ENCODE measurements at regions not wholly inside any gene's neighbourhood (a gene's known extent, or its start where the extent isn't known, plus 50 kb on each side); places are given as distances from the start of the nearest gene placed in this dataset.
"Not testable (repeated sequence)": the region's sequence is repeated elsewhere in the genome, so short reads cannot be mapped to it uniquely, and the experiment has no call there.

DNA sequence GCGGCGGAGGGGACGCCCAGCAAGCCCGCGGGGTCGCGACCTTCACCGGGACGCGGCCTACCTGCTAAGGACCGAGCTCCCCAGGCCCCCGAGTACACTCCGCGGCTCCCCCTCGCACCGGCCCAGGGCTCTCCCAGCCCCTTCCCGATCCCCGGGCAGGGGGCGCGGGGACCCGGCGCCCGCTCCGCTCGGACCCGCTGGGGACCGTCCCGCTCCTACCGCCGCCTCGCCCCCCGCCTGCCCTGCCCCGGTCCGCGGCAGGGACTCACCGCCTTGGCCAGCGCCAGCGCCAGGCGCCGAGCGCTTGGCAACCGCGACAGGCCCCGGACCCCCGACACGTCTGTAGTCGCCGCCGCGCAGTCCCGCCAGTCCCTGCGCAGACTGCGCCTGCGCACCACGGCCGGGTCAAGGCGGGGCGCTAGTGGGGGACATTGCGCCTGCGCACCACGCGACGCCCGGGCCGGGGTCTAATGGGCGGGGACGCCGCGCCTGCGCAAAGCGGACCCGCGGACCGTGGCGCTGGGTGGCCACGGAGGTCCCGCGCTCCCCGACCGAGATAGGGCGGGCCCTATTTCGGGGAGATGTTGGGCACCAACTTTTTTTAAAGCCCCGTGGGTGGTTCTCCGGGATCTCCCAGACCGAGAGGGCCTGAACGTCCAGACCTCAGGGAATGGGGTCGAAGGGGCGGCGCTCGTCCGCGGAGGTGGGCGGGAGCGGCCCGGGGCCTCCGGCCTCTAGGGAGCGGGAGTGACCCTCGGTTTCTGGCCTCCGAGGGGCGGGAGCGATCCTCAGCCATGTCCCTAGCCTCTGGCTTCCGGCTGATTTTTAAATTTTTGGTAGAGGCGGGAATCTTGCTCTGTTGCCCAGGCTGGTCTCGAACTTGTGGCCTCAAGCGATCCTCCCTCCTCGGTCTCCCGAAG, 81.8 kb upstream of the TNK2 start:
- H3F3A ChIP-seq (ENCODE audit: control insufficient read depth, insufficient read depth); H3K36me3 ChIP-seq (ENCODE audit: control insufficient read depth, low read length); H4K20me1 ChIP-seq (ENCODE audit: control insufficient read depth, insufficient read depth, low read depth, low read length); H3K9me3 ChIP-seq (ENCODE audit: control insufficient read depth, insufficient read depth, low read length); H3K27ac ChIP-seq (ENCODE audit: low read depth, low read length); H3K79me2 ChIP-seq (ENCODE audit: control insufficient read depth, low read length); H3K4me1 ChIP-seq (ENCODE audit: control insufficient read depth, low read length); H3K9me2 ChIP-seq (replicated peaks; ENCODE audit: control insufficient read depth, low read length); H3K27me3 ChIP-seq (ENCODE audit: control insufficient read depth, low read length): not testable (repeated sequence)
- H3K4me3 ChIP-seq (ENCODE audit: low read length): peak overlapping the region; percentile 80
- peak overlapping the region; percentile 70 for H3K4me2 ChIP-seq (ENCODE audit: low read length)

DNA sequence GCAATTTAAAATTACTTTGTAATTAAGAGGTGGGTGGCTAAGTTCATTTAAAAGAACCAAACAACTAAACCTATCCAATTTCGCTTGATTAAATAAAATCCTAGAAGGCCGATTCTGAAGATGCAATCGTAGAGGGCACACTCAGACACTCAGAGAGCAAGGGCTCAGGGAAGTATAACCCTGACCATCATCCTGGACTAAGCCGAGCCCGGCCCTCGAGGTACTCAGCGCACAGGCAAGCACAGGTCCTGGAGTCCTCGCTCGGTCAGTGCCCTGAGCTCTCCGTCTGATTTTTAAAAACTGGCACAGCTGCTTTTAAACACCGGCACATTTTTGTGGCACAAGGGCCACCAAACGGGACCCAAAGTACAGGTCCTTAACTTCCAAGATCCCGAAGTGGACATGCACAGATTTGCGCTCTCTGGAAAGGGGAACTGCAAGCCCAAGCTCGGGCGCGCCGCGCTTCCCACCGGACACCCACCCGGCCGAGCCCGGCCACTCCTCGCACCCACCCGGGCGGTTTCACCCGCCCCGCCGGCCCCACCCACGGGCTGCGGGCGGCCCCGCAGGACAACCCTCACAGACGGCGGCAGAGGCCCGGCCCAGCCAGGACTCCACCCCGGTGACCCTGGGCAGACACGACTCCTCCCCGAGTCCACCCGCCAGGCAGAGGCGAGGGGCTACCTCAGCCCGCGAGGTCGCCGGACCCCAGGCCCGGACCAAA, 81.0 kb upstream of the TNK2 start:
- not testable (repeated sequence) for H4K20me1 ChIP-seq (ENCODE audit: control insufficient read depth, insufficient read depth, low read depth, low read length); H3F3A ChIP-seq (ENCODE audit: control insufficient read depth, insufficient read depth); H3K9me3 ChIP-seq (ENCODE audit: control insufficient read depth, insufficient read depth, low read length); H3K27ac ChIP-seq (ENCODE audit: low read depth, low read length); H3K27me3 ChIP-seq (ENCODE audit: control insufficient read depth, low read length); H3K9me2 ChIP-seq (replicated peaks; ENCODE audit: control insufficient read depth, low read length); H3K79me2 ChIP-seq (ENCODE audit: control insufficient read depth, low read length); H3K36me3 ChIP-seq (ENCODE audit: control insufficient read depth, low read length); H3K4me1 ChIP-seq (ENCODE audit: control insufficient read depth, low read length)
- H3K4me2 ChIP-seq (ENCODE audit: low read length): peak overlapping the region; percentile 36; the same call in 1 of the 2 replicates
- H3K4me3 ChIP-seq (ENCODE audit: low read length): peak overlapping the region; percentile 80

DNA sequence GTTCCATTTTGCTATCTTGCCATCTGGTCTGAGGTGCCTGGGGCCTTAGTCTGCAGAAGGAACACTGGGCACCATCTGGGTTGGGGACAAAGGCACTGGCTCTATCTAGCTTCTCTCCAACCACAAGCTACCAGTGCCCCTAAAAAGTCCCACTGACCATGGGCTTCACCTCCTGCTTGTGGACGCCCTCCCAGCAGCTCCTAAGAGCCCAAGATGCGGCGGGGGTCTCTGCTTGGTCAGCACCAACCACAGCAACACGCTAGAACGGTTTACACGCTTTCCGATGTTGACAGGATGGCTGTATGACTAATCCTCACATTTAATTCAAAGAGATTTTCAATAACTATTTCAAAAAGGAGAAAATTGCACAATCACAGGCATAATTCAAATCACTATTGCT, 80.4 kb upstream of the TNK2 start:
- H3K4me3 ChIP-seq (ENCODE audit: low read length); H3K79me2 ChIP-seq (ENCODE audit: control insufficient read depth, low read length); H3F3A ChIP-seq (ENCODE audit: control insufficient read depth, insufficient read depth); H4K20me1 ChIP-seq (ENCODE audit: control insufficient read depth, insufficient read depth, low read depth, low read length); H3K27ac ChIP-seq (ENCODE audit: low read depth, low read length); H3K4me1 ChIP-seq (ENCODE audit: control insufficient read depth, low read length); H3K9me3 ChIP-seq (ENCODE audit: control insufficient read depth, insufficient read depth, low read length); H3K27me3 ChIP-seq (ENCODE audit: control insufficient read depth, low read length); H3K9me2 ChIP-seq (replicated peaks; ENCODE audit: control insufficient read depth, low read length); H3K36me3 ChIP-seq (ENCODE audit: control insufficient read depth, low read length): not testable (repeated sequence)
- peak overlapping the region; percentile 24; the same call in 1 of the 2 replicates for H3K4me2 ChIP-seq (ENCODE audit: low read length)

DNA sequence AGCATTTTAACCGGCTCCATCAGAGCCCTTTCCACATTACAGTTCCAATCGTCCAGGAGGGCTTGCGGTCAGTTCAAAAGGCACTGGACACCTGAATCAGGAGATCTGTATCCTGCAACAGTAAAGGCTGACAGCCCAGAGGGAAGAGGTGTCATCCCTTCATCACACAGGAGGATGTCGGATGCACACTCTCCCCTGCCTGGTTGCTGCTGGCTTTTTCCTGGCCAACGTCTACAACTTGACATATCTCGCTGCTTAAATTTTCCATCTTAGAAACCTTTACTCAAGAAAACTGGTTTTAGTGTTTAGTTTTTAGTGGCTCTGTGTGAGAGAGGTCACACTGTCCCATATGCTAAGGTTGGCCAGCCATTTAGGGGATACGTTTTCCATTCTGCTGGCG, 78.7 kb upstream of the TNK2 start:
- not testable (repeated sequence) for H3K4me1 ChIP-seq (ENCODE audit: control insufficient read depth, low read length); H3K4me3 ChIP-seq (ENCODE audit: low read length)

DNA sequence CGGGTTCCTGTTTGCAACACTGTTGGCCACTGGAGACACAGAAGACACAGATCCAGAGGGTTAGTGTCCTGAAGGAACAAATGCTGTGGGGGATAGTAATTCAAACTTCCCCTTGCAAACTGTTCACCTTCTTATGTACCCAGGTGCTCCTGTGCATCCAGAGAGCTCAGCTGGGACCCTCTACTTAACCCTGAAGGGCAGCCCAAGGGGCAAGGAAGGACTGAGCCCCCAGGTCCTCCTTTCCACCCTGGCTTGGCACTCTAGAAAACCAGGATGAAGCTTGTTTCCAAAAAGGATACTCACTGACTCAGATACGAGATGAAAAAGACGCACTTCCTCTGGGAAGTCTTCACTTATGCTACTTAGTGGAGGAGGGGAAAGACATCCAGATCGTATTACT, 78.2 kb upstream of the TNK2 start:
- H3K27me3 ChIP-seq (ENCODE audit: control insufficient read depth, low read length); H4K20me1 ChIP-seq (ENCODE audit: control insufficient read depth, insufficient read depth, low read depth, low read length); H3K9me3 ChIP-seq (ENCODE audit: control insufficient read depth, insufficient read depth, low read length); H3K79me2 ChIP-seq (ENCODE audit: control insufficient read depth, low read length); H3K4me1 ChIP-seq (ENCODE audit: control insufficient read depth, low read length); H3K36me3 ChIP-seq (ENCODE audit: control insufficient read depth, low read length); H3K9me2 ChIP-seq (replicated peaks; ENCODE audit: control insufficient read depth, low read length); H3K4me3 ChIP-seq (ENCODE audit: low read length); H3K4me2 ChIP-seq (ENCODE audit: low read length); H3K27ac ChIP-seq (ENCODE audit: low read depth, low read length); H3F3A ChIP-seq (ENCODE audit: control insufficient read depth, insufficient read depth): not testable (repeated sequence)

More for the DNA sequence above, 78.7 kb upstream of the TNK2 start:
- not testable (repeated sequence) for H3K9me3 ChIP-seq (ENCODE audit: control insufficient read depth, insufficient read depth, low read length); H3K79me2 ChIP-seq (ENCODE audit: control insufficient read depth, low read length); H4K20me1 ChIP-seq (ENCODE audit: control insufficient read depth, insufficient read depth, low read depth, low read length); H3F3A ChIP-seq (ENCODE audit: control insufficient read depth, insufficient read depth); H3K36me3 ChIP-seq (ENCODE audit: control insufficient read depth, low read length); H3K4me2 ChIP-seq (ENCODE audit: low read length); H3K27ac ChIP-seq (ENCODE audit: low read depth, low read length); H3K9me2 ChIP-seq (replicated peaks; ENCODE audit: control insufficient read depth, low read length); H3K27me3 ChIP-seq (ENCODE audit: control insufficient read depth, low read length)

DNA sequence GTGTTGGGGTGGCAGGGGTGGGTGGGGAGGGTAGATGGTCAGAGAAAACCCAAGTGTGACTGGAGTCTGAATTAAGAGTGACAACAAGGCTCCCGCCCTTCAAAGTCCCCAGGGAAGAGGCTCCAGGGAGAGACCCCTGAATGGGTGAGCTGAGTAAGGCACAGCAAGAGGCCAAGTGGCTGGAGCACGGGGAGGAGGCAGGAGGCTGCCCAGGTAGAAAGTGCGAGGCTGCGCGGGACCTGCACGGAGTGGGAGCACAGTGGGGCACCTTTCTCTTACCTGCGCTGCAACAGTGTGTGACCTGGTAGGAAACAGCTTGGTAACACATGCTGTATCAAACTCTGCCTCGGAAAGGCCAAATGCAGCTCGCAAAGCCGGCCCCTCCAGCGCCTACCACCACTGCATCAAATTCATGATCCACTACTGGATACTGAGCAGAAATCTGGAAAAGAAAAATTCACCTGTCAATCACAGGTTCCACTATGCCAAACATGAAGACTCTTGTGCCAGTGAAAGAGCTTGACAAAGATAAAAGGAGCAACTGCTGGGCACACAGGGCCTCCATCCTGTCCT, 77.1 kb upstream of the TNK2 start:
- H3K27me3 ChIP-seq (ENCODE audit: control insufficient read depth, low read length); H3K4me3 ChIP-seq (ENCODE audit: low read length); H3K27ac ChIP-seq (ENCODE audit: low read depth, low read length); H3K9me2 ChIP-seq (replicated peaks; ENCODE audit: control insufficient read depth, low read length); H3K9me3 ChIP-seq (ENCODE audit: control insufficient read depth, insufficient read depth, low read length); H3K36me3 ChIP-seq (ENCODE audit: control insufficient read depth, low read length); H4K20me1 ChIP-seq (ENCODE audit: control insufficient read depth, insufficient read depth, low read depth, low read length); H3K79me2 ChIP-seq (ENCODE audit: control insufficient read depth, low read length); H3K4me2 ChIP-seq (ENCODE audit: low read length); H3K4me1 ChIP-seq (ENCODE audit: control insufficient read depth, low read length); H3F3A ChIP-seq (ENCODE audit: control insufficient read depth, insufficient read depth): not testable (repeated sequence)

DNA sequence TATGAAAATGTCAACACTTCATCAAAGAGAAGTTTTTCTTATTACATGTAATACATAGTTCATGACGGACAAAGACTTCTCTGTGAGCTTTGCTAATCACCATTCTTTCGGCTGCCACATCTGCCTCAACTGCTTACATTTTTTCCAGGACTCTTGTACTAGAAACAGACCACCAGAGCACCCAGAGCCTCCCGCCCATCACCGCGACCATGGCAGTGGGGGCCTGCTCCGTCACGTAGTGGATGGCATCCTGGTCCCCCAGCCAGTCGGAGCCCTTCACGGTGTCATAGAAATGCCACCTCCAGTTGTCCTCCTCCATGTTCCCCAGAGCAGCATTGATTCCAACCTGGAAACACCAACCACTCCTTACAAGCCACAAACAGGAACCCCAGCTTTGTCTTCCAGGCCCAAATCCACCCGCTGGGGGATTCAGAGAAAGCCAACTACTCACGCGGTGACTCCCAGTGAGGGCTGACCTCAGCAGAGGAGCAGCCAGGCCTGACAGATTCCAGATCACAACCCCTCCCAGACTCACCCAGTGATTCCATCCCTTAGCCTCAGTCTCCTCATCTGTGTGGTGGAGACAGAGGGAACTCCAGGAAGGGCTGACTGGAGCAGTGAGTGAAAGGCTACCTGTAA, 76.2 kb upstream of the TNK2 start:
- not testable (repeated sequence) for H3K9me2 ChIP-seq (replicated peaks; ENCODE audit: control insufficient read depth, low read length); H3K27ac ChIP-seq (ENCODE audit: low read depth, low read length); H3K36me3 ChIP-seq (ENCODE audit: control insufficient read depth, low read length); H4K20me1 ChIP-seq (ENCODE audit: control insufficient read depth, insufficient read depth, low read depth, low read length); H3F3A ChIP-seq (ENCODE audit: control insufficient read depth, insufficient read depth); H3K4me2 ChIP-seq (ENCODE audit: low read length); H3K9me3 ChIP-seq (ENCODE audit: control insufficient read depth, insufficient read depth, low read length); H3K79me2 ChIP-seq (ENCODE audit: control insufficient read depth, low read length); H3K4me3 ChIP-seq (ENCODE audit: low read length); H3K4me1 ChIP-seq (ENCODE audit: control insufficient read depth, low read length); H3K27me3 ChIP-seq (ENCODE audit: control insufficient read depth, low read length)
